Cerebellar cortex (tissue), 1 donor: ENCODE measurements at regions not wholly inside any gene's neighbourhood (a gene's known extent, or its start where the extent isn't known, plus 50 kb on each side); places are given as distances from the start of the nearest gene placed in this dataset.

Experiments
- DNase-seq: peaks from one replicate; pipeline ENCODE4 v3.0.0-alpha.2; 2015; ENCODE audit warnings: low spot score

DNA sequence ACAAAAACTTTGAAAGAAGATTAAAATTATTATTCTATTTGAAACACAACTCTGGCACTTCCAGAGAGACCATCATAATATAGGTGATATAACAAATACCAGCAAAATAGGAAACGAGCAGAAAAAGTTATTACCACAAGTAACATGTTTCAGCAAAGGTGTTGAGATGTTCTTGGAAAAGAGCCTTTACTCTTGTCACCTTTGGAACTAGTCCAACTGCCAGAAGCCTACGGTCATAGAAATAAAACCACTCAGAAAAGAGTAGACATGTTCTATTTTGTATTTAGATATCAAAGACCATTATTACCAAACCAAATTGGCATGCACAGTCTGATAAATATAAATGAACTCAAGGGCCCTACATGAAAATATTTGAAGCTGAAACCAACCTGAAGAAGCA, 145.0 kb upstream of the DMAC1 start:
- DNase-seq: peak; percentile 44

DNA sequence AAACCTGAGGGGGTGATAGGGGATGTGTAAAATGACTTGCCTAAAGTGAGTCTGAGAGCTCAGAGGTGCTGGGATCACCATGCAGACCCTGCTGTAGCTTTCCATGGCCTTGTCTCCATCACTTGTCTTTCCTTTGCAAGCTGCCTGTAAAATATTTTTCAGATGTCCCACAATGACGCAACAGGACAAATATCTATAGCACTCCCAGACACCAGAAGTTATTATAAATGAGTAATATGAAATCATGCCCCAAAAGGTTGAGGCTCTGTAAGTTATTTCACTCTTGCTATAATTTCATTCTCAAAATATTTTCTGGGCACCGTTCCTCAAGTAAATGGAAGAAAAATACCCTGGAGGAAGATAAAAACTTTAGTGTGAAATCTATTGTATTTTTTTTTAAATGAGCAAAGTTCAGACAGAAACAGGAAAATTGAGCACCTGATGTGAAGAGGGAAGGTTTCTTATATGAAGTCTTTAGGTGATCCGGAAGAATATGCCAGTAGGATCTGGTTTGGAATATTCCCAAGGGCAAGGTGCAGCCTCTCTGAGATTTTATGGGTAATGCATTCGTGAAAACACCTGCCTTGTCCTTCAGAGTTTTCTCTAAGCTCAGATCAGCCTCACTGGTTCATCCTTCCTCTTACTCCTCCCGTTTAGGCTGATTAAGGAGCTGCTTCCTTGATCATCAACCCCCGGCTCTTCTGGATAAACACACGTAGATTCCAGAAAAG, 138.3 kb upstream of the DMAC1 start:
- DNase-seq: no peak

DNA sequence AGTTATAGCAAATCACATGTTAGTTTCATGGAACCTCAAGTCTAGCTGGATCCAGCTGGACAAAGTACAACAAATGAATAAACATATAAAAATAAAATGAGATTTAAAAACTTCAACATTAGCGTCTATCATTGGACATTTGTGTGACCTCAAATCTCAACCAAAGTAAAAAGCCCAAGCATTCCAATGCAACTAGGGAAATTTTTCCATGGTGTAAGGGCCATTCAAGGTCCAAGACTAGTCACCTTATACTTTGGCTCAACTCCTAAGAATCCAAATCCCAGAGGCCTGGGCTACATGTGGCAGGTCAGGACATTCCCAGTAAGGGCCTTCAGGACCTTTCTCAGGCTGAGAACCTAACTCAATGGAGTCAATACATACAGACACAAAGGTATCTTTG, 137.4 kb upstream of the DMAC1 start:
- no peak for DNase-seq

DNA sequence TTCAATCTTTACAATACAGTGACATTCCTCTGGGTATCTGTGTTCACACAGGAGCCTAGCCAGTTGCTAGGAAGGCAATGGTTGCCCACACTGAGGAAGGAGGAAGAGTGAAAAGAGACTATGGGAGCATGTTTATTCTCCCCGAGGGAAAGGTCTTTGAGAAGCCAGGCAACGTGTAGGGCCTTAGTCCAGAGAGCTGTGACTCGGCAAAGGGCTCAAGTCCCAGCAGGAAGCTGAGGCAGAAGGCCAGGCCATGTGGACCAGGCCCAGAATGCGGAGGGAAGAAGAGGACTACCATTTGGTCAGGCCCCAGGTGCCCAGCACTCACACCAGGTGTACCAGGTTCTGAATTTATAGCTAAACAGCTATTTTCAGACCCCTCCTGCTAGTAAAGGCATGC, 136.6 kb upstream of the DMAC1 start:
- DNase-seq: peak; percentile 99

DNA sequence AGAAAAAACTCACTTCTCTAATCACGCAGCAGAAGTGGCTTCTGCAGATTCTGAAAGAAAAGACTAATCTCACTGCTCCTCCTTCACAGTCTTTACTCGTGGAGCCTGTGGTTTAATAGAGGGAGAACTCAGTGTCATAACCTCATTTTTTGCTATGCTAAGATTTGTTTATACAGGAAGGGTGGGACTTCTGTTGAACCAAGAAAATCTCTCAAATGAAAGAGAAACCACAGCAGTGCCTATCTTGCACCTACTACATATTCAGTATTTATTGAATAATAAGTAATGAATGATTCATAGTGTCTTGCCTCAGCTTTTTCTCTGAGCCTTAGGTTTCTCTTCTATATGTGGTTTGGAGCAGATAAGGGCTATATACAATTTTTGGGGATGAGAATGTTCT, 136.1 kb upstream of the DMAC1 start:
- DNase-seq: peak; percentile 48

DNA sequence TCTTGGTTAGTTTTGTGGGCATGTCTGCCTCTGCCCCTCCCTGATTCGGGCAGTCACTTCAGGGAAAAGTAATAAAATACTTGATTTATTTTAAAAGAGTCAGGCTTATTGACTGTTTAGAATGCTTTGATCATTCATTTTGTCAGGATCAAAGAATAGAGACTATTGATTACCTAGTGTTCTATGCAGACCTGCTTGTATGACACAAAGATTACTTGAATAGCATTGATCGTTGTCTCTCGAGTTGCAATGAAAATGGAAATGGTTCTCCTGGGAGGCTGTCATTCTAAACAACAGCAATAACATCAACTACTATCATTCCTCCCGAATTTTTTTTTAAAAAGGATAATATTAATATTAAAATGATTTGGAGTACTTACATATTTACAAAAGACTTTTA, 133.2 kb upstream of the DMAC1 start:
- DNase-seq: no peak

DNA sequence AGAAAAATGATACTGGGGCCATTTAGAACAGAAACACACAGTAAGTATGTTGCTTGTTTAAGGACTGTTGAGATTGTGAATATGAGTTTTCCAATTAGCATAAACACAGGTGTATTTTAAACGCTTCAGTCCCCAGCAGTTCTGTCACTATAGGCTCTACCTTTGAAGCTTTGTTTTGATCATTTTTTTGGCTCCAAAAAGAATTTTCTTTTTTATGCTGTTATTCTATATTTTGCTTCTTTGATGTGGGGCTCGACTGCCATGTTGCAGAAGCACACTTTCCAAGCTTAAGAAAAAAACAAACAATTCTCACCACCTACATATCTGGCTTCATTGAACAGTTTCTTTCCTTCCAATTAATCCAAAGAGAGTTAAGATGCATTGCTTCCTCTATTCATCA, 131.0 kb upstream of the DMAC1 start:
- no peak for DNase-seq

DNA sequence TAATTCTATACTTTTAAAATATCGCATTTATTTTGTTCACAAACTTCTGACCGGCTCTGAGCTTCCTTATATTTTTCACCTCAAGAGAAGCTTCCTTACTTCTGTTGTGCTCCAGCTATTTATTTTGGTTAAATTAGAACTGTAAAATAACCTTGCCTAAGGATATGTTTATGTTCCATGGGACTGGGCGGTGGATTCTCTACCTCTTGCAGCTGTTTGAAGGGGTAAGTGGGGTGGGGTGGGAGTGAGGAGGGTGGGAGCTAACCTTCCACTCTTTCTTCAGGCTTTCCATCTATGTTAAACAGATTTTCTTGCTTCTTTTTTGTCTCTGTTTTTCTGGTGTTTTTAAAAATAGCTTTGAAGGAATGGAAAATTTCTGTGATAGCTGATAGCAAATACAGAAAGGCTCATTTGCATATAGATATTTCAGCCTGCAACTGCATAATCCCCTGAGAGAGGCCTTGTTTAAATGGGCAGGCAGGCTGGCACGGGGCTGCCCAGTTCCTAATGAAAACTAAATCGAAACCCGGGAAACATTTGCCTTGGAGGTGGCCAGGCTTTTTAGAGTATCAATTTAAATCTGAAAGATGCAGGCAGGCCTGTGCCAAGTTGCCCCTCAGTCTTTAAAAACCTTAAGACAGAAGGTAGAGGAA, 122.1 kb upstream of the DMAC1 start:
- DNase-seq: no peak

DNA sequence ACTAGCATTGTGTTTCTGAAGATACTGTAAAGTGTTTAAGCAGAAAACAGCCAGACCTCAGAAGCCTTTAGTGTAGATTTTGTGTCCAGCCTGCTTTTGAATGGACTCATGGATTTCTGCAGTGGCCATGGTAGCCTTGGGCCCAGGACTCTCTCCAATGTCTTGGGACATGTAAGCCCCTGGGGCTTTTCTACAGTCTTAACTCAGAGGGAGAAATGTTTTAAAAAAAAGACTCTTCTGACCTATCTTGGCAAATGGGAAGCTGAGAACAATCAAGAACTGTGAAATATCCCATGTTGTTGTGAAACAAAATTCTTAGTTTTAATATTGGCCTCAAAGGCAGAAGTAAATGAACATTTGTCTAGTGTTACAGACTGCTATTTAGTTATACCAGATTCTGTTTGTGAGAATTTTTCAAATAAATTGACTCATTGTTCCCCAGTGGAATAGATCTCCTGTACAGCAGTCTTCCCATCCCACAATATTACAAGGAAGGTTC, 112.5 kb upstream of the DMAC1 start:
- DNase-seq: no peak

DNA sequence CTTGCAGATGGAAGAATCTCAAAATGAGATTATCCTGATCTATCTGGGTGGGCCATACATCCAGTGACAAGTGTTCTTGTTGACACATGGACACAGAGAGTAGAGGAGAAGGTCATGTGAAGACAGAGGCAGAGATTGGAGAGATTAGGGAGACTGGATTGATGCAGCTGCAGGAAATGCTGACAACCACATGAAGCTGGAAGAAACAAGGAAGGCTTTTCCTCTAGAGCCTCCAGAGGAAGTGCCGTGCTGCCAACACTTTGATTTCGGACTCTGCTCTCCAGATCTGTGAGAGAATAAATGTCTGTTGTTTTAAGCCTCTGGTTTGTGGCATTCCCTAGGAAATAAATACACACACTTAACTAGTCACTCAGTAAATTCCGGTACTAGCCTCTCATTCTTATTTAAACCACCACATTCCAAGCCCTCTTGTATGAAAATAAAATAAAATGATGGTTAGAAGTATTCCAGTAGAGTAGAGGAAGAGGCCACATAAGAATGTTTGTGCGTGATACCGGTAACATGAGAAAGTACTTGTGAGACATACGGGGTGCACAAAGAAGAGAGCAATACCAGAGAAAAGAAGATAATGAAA, 110.9 kb upstream of the DMAC1 start:
- DNase-seq: no peak

DNA sequence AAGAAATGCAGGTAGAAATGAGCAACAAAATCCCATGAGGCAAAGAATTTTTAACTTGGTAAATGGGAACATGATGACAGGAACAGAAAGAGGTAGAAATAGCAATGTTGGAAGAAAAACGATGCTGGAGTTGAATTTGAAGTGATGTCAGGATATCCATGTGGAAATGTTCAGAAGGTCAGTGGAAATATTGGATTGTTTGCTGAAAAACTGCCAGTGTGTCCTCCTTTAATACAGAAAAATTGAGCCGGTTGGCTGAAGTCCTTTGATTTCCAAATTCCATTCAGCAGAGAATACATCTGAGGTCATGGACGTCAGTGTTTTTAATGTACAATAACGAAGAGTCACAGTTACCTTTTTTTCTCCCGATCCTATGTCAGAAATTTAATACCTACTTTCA, 110.0 kb upstream of the DMAC1 start:
- DNase-seq: no peak

DNA sequence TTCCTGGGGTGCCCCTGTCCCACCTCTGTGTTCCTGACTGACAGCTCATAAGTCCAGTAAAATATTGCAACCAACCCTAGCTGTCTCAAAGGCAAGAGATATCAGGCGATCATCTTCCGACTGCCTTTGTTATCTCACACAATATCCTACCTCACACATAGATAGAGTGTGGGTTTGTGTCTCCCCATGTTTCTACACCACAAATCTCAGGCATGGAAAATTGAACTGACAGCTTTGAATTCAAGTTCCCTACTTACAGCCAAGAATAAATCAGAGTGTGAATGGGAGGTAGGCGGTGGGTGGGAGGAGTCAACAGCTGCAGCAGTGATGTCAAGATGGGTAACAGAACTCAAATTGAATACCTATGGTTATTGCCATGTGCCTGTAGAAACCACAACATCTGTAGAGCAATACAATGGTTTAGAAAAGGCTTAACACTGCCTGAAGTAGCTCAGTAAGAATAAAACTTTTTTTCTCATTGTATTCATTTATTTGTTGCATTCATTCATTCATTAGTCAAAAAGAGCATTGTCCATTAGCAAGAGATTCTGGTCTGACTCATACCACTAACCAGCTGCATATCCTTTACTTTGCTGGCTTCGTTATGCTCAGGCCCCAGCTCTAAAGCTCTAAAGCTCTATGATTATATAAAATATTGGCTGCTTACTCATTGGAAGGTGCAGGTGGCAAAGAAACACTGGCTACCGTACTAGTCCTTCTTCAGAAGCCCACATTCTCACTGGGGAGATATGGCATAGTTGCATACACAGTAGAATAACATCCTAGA, 108.2 kb upstream of the DMAC1 start:
- DNase-seq: no peak

DNA sequence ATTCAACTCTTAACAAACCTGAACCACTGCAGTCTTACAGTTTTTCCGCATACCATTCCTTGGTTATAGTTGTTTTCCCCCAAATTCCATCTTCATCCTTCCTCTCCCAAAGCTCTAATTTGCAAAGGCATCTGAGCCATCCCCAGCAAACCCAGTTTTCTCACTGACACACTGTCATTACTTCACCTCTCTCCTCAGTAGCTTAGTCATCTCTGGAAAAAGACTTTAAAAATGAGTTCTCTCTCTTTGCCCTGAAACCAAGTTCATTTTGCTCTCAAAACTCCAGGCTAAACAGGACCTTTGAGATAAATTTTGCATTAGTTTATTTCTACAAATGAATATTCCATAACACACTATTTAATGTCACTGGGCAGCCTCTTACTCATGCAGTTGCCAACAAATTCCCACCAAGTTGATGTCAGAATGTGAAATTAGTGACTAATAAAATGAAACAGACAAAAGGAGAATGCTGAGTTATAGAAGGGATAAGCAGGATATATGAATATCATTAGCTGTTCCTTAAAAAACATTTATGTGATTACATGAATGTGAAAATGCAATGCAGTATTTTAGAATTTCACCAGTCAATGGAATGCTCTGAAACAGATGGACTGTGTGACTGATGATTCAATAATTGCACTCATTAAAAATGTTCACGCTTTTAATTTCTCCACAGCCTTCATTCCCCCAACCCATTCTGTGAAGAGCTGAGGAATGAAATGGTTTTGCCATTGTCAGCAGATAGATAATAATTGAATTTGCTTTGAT, 107.4 kb upstream of the DMAC1 start:
- no peak for DNase-seq

DNA sequence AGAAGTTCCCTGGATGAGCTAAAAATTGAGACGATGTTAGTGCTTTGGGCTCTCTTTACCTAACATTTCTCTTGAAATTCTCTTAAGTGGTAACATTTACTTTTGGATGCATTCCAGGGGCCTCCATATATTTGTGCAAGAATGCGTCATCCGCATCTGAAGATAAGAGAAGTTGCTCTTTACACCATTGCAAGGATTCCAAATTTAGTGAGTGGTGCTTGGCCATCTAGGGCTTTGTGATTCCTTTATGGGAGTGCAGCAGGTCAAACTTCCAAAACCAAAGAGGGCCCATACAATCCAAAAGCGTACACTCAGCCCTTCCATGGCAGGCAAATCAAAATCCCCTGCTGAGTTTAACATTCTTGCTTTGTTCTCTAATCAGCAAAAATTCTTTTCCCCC, 102.0 kb upstream of the DMAC1 start:
- no peak for DNase-seq

DNA sequence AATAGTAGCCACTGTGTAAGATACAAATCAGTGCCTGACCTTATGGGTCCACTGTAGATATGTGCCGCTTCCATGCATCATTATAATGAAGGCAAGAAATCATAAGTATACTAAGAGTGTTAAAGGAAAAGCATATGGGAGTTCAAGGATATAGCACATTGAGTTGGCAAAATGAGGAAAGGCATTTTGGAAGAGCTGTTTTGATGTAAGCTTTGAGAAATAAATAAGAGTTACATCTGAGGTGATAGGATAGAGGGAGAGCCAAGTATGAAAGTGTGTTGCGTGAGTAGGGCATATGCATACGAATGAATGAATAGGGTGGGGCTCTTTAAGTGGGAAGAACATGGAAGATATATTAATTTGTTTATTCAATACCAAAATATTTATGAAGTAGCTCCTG, 101.0 kb upstream of the DMAC1 start:
- no peak for DNase-seq

DNA sequence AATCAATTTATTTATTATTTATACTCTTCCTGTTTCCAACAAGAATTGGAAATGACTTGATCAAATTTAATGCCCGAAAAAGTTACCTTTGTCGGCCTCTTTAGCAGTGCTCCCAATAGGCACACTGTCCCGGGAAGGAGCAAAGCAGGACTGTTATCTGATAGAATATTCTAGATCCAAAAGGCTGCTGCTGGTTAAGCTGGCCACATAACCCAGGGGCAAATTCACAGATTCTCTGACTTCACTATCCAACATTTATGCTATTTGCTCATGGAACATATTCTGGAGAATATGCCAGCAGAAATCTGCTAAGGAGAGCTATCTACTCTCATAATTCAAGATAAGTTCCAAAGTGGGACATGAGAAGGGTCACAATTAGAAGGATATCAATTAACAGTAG, 100.2 kb upstream of the DMAC1 start:
- DNase-seq: no peak

DNA sequence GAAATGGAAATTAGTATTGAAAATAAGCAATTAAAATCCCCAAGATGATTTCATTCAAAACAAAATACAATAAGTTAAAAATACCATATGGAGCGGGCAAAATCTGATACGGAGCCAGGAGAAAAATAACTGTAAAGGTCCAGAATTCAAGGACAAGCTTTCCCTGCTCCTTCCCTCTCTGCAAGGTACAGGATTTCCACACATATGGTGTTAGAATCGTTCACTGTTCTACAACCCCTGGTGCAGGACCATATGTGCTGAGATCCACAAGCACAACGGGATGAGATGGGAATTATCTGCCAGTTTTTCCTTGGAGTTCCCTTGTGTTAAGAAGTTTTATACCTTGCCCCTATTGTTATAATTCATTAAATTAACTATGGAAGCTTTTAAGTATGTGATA, 94.7 kb upstream of the DMAC1 start:
- DNase-seq: peak; percentile 96

DNA sequence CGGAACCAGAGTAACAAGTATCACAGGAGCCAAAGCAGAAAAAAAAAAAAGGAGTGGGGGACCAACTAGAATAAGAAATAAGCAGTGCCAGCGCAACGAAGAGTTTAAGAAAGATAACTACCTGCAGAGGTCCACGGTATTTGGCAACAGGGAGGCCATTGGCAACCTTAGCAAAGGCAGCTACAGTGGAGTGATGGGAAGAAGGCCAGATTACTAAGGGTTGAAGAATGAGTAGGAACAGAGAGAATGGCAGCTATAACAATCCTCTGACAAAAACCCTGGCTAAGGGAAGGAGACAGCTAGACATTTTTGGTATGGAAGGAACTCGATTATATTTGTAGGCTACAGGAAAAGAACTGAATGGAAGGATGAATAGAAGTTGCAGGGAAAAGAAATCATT, 93.4 kb upstream of the DMAC1 start:
- DNase-seq: peak; percentile 57

DNA sequence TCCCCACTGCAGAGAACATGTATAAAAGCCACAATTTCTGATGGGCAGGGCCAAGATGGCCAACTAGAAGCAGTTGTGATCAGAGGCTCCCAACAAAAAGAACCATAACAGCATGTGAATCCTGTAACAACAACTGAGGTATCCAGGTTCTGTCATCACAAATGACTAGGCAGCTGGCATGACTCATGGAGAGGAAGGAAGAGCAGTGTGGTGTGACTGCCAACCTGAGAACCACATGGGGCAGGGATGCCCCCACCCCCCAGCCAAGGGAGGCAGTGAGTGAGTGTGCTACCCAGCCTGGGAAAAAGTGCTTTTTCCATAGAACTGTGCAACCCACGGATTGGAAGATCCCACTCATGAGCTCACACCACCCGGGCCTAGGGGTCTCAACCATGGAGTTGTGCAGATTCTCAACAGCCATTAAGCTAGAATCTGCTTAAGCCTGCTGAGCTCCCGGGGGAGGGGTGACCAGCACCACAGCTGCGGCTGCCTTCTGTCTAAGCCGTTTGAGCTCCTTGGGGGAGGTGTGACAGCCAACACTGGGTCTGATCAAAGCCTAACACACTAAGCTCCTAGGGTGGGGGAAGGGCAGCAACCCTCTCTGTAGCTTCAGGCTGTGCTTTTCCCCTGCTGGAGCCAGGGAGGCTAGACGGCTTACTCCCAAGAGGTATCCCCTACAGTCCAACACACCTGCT, 80.1 kb upstream of the DMAC1 start:
- no peak for DNase-seq

DNA sequence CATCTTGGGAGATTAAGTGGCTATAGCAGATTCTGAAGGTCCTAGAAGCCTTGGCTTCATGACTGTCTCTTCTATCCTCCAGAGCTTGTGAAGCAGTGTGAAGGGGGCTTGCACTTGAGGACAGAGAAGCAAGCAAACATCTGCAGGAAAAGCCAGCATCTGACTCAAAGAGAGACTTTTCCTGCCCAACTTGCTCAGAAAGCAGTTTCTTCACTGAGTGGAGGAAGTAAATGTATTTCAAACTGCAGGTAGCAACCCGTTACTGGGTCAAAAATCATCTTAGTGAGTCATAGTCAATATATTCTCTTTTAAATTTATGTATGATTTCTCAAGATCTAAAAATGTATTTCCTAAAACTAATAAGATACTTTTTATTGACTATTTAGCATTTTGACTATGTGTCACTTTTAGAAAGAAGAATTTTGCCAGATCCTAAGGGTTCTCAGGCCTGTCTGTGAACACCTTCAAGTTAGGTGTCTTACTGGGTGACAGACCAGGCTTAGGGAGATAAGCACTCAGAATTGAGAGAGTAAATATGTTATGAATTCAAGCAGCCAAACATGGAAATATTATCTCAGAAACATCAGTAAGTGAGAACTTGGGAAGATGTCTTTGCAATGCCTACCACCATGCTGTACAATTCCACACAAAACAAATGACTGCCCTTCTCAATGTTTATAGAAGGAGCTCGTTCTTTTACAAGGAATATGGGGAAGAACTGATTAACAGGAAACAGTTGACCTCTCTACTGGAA, 72.6 kb upstream of the DMAC1 start:
- DNase-seq: no peak

DNA sequence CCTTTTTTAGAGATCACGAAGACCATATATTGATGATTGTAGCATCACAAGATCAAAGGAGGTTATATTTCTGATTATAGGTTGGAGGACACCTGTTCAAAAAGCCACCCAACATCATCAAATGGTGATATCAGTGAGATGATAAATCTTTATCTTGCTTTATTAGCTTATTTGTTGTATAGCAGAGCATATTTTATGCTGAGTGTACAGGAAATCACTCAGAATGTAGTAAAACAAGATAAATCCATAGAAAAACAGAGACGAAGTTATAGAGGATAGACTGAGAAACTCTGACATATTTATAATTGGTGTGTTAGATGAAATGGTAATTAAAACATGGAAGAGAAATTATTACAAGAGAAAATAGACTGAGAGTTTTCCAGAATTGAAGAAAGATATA, 69.8 kb upstream of the DMAC1 start:
- DNase-seq: no peak
